ENCODE measurements at regions not wholly inside any gene's neighbourhood (a gene's known extent, or its start where the extent isn't known, plus 50 kb on each side); places are given as distances from the start of the nearest gene placed in this dataset.

DNA sequence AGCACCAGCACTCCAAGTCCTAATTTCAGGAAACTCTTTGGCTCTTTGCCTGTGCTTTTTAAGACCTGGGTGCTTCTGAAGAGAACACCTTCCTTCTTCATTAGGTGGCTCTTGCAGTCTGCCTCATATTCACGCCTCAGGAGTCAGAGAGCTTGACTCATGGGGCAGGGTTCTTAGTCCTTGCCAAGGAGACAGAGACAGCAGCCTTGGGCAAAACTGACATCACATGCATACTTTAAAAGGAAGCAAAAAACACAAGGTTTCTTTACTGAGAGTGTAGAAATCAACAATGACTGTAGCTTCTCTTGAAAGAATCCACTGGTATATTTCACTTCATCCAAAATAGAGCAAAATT is 780.6 kb downstream of the INHBA start:
- TF ChIP-seq, protein P1, sequence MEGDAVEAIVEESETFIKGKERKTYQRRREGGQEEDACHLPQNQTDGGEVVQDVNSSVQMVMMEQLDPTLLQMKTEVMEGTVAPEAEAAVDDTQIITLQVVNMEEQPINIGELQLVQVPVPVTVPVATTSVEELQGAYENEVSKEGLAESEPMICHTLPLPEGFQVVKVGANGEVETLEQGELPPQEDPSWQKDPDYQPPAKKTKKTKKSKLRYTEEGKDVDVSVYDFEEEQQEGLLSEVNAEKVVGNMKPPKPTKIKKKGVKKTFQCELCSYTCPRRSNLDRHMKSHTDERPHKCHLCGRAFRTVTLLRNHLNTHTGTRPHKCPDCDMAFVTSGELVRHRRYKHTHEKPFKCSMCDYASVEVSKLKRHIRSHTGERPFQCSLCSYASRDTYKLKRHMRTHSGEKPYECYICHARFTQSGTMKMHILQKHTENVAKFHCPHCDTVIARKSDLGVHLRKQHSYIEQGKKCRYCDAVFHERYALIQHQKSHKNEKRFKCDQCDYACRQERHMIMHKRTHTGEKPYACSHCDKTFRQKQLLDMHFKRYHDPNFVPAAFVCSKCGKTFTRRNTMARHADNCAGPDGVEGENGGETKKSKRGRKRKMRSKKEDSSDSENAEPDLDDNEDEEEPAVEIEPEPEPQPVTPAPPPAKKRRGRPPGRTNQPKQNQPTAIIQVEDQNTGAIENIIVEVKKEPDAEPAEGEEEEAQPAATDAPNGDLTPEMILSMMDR (IDR thresholded peaks at IDR 0.05) = no peak
- TF ChIP-seq POLR2A (IDR thresholded peaks at IDR 0.05) = no peak
